Sigmoid colon (tissue), 6 donors: ENCODE measurements at regions not wholly inside any gene's neighbourhood (a gene's known extent, or its start where the extent isn't known, plus 50 kb on each side); places are given as distances from the start of the nearest gene placed in this dataset.

Source experiments
- DNase-seq: peaks from one replicate; pipeline ENCODE4 v3.0.0-alpha.2; 2019
- H3K27ac ChIP-seq, 4 donors: fragments of 200-600 bp; sonication (generic); one replicate each; pipeline ENCODE4 v1.5.1; 2016 to 2019; ENCODE audit warnings: mild to moderate bottlenecking in 1 of 4
- H3K27me3 ChIP-seq, 3 donors: fragments of 200-600 bp; sonication (generic); one replicate each; pipeline ENCODE4 v1.5.1; 2019; ENCODE audit warnings: mild to moderate bottlenecking in 1 of 3
- H3K36me3 ChIP-seq, 4 donors: fragments of 200-600 bp; sonication (generic); one replicate each; pipeline ENCODE4 v1.5.1; 2016 to 2019
- H3K4me1 ChIP-seq, 4 donors: fragments of 200-600 bp; sonication (generic); one replicate each; pipeline ENCODE4 v1.5.1; 2017 to 2019
- H3K4me3 ChIP-seq, 4 donors: fragments of 200-600 bp; sonication (generic); one replicate each; pipeline ENCODE4 v1.5.1; 2017 to 2019; ENCODE audit warnings: mild to moderate bottlenecking in 2 of 4, moderate library complexity in 1 of 4
- H3K9me3 ChIP-seq, 4 donors: fragments of 200-600 bp in 3 of 4; sonication (generic) in 3 of 4; one replicate each; pipeline versions ENCODE4 v1.5.1 to v1.6.1; 2013 to 2019
- EP300 ChIP-seq, 4 donors: sonication (generic); formaldehyde crosslinking; IDR thresholded peaks; one replicate each; pipeline ENCODE4 v1.6.1; 2017; ENCODE audit warnings: antibody characterized with exemption in 4 of 4
- POLR2A ChIP-seq, 2 donors: fragments of 450-650 bp; IDR thresholded peaks; one replicate each; pipeline ENCODE4 v1.6.1; 2016; ENCODE audit warnings: antibody characterized with exemption in 2 of 2, mild to moderate bottlenecking in 2 of 2, moderate library complexity in 2 of 2
- POLR2AphosphoS5 ChIP-seq, 4 donors: sonication (generic); formaldehyde crosslinking; IDR thresholded peaks; one replicate each; pipeline ENCODE4 v1.6.1; 2017; ENCODE audit warnings: antibody characterized with exemption in 4 of 4
- WGBS, 2 donors: extraction: QIAGEN DNeasy Blood & Tissue Kit; methylation state at CpG; one replicate each; pipeline ENCODE4 v1.1.7; 2013; 5-methylcytosine and 5-hydroxymethylcytosine counted together
- intact Hi-C: fragments of 100-400 bp; cut with DNase I; formaldehyde crosslinking; loops from one replicate; pipeline ENCODE4 v1.15.1; 2023
- TF ChIP-seq, protein P1 (sequence below), 4 experiments: fragments of 450-650 bp in 3 of 4; fragments of 200-600 bp in 1 of 4; IDR thresholded peaks; one replicate each; pipeline ENCODE4 v1.5.1; 2016 to 2019; ENCODE audit warnings: antibody characterized with exemption in 4 of 4, mild to moderate bottlenecking in 3 of 4, moderate library complexity in 2 of 4
- donor health status: healthy with polysubstance abuse.
- donor health status: healthy.

DNA sequence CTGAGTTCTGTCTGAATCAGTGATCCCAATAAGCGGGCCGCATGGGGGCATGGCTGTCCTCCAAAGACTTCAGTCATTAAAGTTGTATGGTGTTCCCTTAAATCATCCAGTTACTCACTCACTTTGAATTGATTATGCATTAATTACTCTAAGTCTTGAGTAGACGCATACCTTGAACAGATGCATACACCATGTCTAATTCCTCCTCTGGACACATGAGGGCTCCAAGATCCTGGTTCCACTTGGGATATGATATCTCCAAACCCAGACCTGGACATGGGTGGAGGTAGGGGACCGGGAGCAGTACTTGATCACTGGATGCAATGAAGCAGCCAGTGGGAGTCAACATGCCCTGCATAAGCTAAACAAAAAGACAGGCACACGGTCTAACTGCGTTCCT, 204.5 kb downstream of the FNDC1 start:
- WGBS, 2 donors = 84 to 87% methylated on average over 6 of the region's 6 CpGs
- H3K27ac ChIP-seq = no peak overlapping the region
- H3K27me3 ChIP-seq = no peaks in the 10 kb centered on the region
- intact Hi-C loops = no loop called here
- H3K4me1 ChIP-seq = no peaks in the 10 kb centered on the region
- DNase-seq = no peak
- peaks cover 0 to 13% (median 2%) of the 10 kb centered on the region in 4 donors for H3K9me3 ChIP-seq
- no peak overlapping the region for H3K4me3 ChIP-seq
- no peak for TF ChIP-seq POLR2AphosphoS5 (IDR thresholded peaks at IDR 0.05)
- TF ChIP-seq EP300 (IDR thresholded peaks at IDR 0.05) = no peak
- TF ChIP-seq, protein P1, sequence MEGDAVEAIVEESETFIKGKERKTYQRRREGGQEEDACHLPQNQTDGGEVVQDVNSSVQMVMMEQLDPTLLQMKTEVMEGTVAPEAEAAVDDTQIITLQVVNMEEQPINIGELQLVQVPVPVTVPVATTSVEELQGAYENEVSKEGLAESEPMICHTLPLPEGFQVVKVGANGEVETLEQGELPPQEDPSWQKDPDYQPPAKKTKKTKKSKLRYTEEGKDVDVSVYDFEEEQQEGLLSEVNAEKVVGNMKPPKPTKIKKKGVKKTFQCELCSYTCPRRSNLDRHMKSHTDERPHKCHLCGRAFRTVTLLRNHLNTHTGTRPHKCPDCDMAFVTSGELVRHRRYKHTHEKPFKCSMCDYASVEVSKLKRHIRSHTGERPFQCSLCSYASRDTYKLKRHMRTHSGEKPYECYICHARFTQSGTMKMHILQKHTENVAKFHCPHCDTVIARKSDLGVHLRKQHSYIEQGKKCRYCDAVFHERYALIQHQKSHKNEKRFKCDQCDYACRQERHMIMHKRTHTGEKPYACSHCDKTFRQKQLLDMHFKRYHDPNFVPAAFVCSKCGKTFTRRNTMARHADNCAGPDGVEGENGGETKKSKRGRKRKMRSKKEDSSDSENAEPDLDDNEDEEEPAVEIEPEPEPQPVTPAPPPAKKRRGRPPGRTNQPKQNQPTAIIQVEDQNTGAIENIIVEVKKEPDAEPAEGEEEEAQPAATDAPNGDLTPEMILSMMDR (IDR thresholded peaks at IDR 0.05) = no peak
- TF ChIP-seq POLR2A (IDR thresholded peaks at IDR 0.05) = no peak
- H3K36me3 ChIP-seq = no peaks in the 10 kb centered on the region

DNA sequence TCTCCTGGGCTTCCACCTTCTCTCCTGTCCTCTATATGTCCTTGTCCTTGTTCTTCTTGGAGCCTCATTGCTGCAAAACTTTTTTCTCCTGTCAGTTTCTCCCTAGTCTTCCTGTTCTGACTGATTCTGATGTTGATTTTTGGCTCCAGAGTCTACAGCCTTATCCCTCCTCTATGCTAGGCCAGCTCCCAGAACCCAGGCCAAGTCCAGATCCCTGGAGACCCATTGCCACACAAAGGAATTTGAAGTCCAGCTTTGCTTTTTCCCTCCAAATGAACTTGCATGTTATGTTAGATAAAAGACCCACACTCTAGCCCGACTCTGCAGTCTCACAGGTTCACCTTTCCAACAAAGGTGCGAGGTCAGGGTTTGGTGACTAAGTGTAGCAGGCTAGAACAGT, 203.1 kb downstream of the FNDC1 start:
- intact Hi-C loops = no loop called here
- no peaks in the 10 kb centered on the region for H3K36me3 ChIP-seq
- no peak for TF ChIP-seq POLR2A (IDR thresholded peaks at IDR 0.05)
- TF ChIP-seq, protein P1 (IDR thresholded peaks at IDR 0.05) = no peak
- no peak for TF ChIP-seq POLR2AphosphoS5 (IDR thresholded peaks at IDR 0.05)
- no peak for TF ChIP-seq EP300 (IDR thresholded peaks at IDR 0.05)
- no peak overlapping the region for H3K27ac ChIP-seq
- no peak overlapping the region for H3K4me3 ChIP-seq
- H3K4me1 ChIP-seq = no peaks in the 10 kb centered on the region
- H3K27me3 ChIP-seq = no peaks in the 10 kb centered on the region
- peaks cover 0 to 13% (median 2%) of the 10 kb centered on the region in 4 donors for H3K9me3 ChIP-seq
- DNase-seq = no peak
- 75 to 82% methylated on average over 2 of the region's 2 CpGs for WGBS, 2 donors

GRCh38 chr6:159360306-159360705, 191.1 kb downstream of the FNDC1 start:
- Histone ChIP-seq H3K4me3 (no peak overlapping the region), H3K4me1 (no peaks in the 10 kb centered on the region), H3K9me3 (no peaks in the 10 kb centered on the region), H3K27me3 (no peaks in the 10 kb centered on the region), H3K27ac (no peak overlapping the region), H3K36me3 (no peaks in the 10 kb centered on the region)
- intact Hi-C loops = no loop called here
- no peak for DNase-seq
- TF ChIP-seq POLR2A (IDR thresholded peaks at IDR 0.05) (no peak), POLR2AphosphoS5 (IDR thresholded peaks at IDR 0.05) (no peak), EP300 (IDR thresholded peaks at IDR 0.05) (no peak)
- TF ChIP-seq, protein P1 (IDR thresholded peaks at IDR 0.05) = no peak
- 74 to 81% methylated on average over 4 of the region's 4 CpGs for WGBS, 2 donors

DNA sequence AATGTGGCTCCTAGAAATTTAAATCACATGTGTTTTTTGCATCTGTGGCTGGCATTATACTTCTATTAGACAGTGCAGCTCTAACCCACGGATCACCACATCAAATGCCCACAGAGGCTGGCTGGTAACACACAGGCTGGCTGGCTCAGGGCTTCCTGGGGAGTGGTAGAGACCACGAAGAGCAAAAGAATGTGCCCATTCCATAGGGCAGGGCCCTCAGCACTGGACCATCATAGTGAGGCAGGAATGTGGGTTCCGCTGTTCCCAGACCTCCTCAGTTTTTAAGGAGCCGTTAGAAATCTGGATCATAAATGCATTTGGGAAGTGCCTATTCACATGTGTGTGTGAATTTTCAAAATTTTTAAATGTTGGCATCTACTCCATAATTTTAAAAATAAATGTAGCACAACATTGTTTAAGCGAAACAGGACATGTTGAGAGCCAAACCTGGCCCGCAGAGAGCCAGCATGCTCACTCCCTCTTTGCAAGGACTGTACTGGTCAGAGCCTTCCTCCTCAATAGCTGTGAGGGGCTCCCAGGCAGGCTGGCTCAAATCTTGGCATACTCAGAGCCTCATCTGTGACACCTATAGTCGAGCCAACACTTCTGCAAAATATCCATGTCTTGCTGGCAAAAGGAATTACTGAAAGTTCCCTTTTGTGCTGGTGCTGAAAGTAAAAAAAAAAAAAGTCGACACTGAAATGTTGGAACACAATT, 190.5 kb downstream of the FNDC1 start:
- Histone ChIP-seq H3K27me3 (no peaks in the 10 kb centered on the region), H3K4me3 (no peak overlapping the region), H3K9me3 (no peaks in the 10 kb centered on the region), H3K27ac (no peak overlapping the region), H3K4me1 (no peaks in the 10 kb centered on the region), H3K36me3 (no peaks in the 10 kb centered on the region)
- intact Hi-C loops = no loop called here
- 66 to 74% methylated on average over 8 of the region's 8 CpGs for WGBS, 2 donors
- TF ChIP-seq POLR2AphosphoS5 (IDR thresholded peaks at IDR 0.05) = no peak
- no peak for TF ChIP-seq EP300 (IDR thresholded peaks at IDR 0.05)
- TF ChIP-seq POLR2A (IDR thresholded peaks at IDR 0.05) = no peak
- TF ChIP-seq, protein P1 (IDR thresholded peaks at IDR 0.05) = no peak
- DNase-seq = no peak

- no peak for DNase-seq
Observed at GRCh38 chr6:159358562-159358961, 189.4 kb downstream of the FNDC1 start.

More at GRCh38 chr6:159358562-159358961, 189.4 kb downstream of the FNDC1 start:
- Histone ChIP-seq H3K36me3 (no peaks in the 10 kb centered on the region), H3K9me3 (no peaks in the 10 kb centered on the region), H3K27ac (no peak overlapping the region), H3K4me3 (no peak overlapping the region), H3K4me1 (no peaks in the 10 kb centered on the region), H3K27me3 (no peaks in the 10 kb centered on the region)
- 71 to 79% methylated on average over 4 of the region's 4 CpGs for WGBS, 2 donors
- intact Hi-C loops = no loop called here
- TF ChIP-seq EP300 (IDR thresholded peaks at IDR 0.05) (no peak), POLR2A (IDR thresholded peaks at IDR 0.05) (no peak), POLR2AphosphoS5 (IDR thresholded peaks at IDR 0.05) (no peak)
- TF ChIP-seq, protein P1 (IDR thresholded peaks at IDR 0.05) = no peak
